IMR-90 (cell line): ENCODE measurements at regions not wholly inside any gene's neighbourhood (a gene's known extent, or its start where the extent isn't known, plus 50 kb on each side); places are given as distances from the start of the nearest gene placed in this dataset.

Experiments
- ATAC-seq: fragments of 200-7000 bp; cut with Tn5 transposase; 2 replicates; pipeline ENCODE4 v1.9.1; 2020; ENCODE audit warnings: low read depth, mild to moderate bottlenecking, moderate library complexity
- BruUV-seq: library from RNA; stranded (reverse); fragments of 400-500 nt; replicated peaks from 2 replicates; lab custom pipeline; 2021; lab: Mats Ljungman, UMichigan
- CTCF ChIA-PET: fragments of 300-600 bp; formaldehyde crosslinking; extraction: SDS; loops from one replicate; lab custom pipeline; 2021; ENCODE audit warnings: antibody characterized with exemption; lab: Yijun Ruan, JAX
- POLR2A ChIA-PET: fragments of 300-600 bp; sonication (Branson Sonifier 250); formaldehyde crosslinking; loops from one replicate; lab custom pipeline; 2022; ENCODE audit warnings: antibody characterized with exemption; ENCODE audit not compliant: unreplicated experiment; lab: Charles Lee
- DNase-seq: peaks from one replicate; pipeline ENCODE4 v3.0.0; 2013
- H2AFZ ChIP-seq: replicated peaks from 2 replicates; pipeline ENCODE3; 2013; ENCODE audit warnings: low read length, mild to moderate bottlenecking; ENCODE audit not compliant: poor library complexity
- H2AK5ac ChIP-seq: 2 replicates; pipeline ENCODE4 v1.6.1; 2013; ENCODE audit warnings: low read depth, low read length, inconsistent platforms
- H2AK9ac ChIP-seq: replicated peaks from 2 replicates; pipeline ENCODE3; 2013; ENCODE audit warnings: mild to moderate bottlenecking, low read depth, low read length, moderate library complexity; ENCODE audit not compliant: poor library complexity
- H2BK120ac ChIP-seq: 2 replicates; pipeline ENCODE4 v1.6.1; 2013; ENCODE audit warnings: low read depth, low read length, inconsistent platforms
- H2BK15ac ChIP-seq: 3 replicates; pipeline ENCODE4 v1.6.1; 2013; ENCODE audit warnings: low read depth, low read length, inconsistent platforms
- H2BK20ac ChIP-seq: 2 replicates; pipeline ENCODE4 v1.6.1; 2013; ENCODE audit warnings: low read depth, mild to moderate bottlenecking, inconsistent platforms, low read length, moderate library complexity
- H2BK5ac ChIP-seq: 2 replicates; pipeline ENCODE4 v1.6.1; 2013; ENCODE audit warnings: mild to moderate bottlenecking, low read depth, low read length, inconsistent platforms; ENCODE audit not compliant: poor library complexity, severe bottlenecking
- H3K14ac ChIP-seq: replicated peaks from 2 replicates; pipeline ENCODE4 v1.6.1; 2013; ENCODE audit warnings: low read depth, low read length, inconsistent platforms
- H3K18ac ChIP-seq: 2 replicates; pipeline ENCODE4 v1.6.1; 2013; ENCODE audit warnings: low read depth, low read length, control low read depth
- H3K23ac ChIP-seq: 2 replicates; pipeline ENCODE4 v1.6.1; 2013; ENCODE audit warnings: low read depth, low read length, inconsistent platforms
- H3K27ac ChIP-seq: 2 replicates; pipeline ENCODE4 v1.5.1; 2013; ENCODE audit warnings: mild to moderate bottlenecking, control low read depth, low read length; ENCODE audit not compliant: insufficient read depth
- H3K27me3 ChIP-seq: 2 replicates; pipeline ENCODE4 v1.6.1; 2013; ENCODE audit warnings: low read length; ENCODE audit not compliant: control insufficient read depth, insufficient read depth
- H3K36me3 ChIP-seq: 2 replicates; pipeline ENCODE4 v1.6.1; 2013; ENCODE audit warnings: low read length, mixed read lengths; ENCODE audit not compliant: control insufficient read depth, insufficient read depth
- H3K4ac ChIP-seq: 2 replicates; pipeline ENCODE4 v1.6.1; 2013; ENCODE audit warnings: low read depth, low read length, inconsistent platforms
- H3K4me1 ChIP-seq: 2 replicates; pipeline ENCODE4 v1.6.1; 2013; ENCODE audit warnings: low read length, mixed read lengths; ENCODE audit not compliant: control insufficient read depth, insufficient read depth
- H3K4me2 ChIP-seq: 2 replicates; pipeline ENCODE4 v1.6.1; 2013; ENCODE audit warnings: low read depth, mild to moderate bottlenecking, control low read depth, low read length, moderate library complexity
- H3K4me3 ChIP-seq: 2 replicates; pipeline ENCODE4 v1.5.1; 2013; ENCODE audit warnings: low read depth, mild to moderate bottlenecking, control low read depth, low read length, moderate library complexity; ENCODE audit not compliant: insufficient read depth
- H3K56ac ChIP-seq: 2 replicates; pipeline ENCODE4 v1.6.1; 2013; ENCODE audit warnings: low read length, inconsistent platforms; ENCODE audit not compliant: insufficient read depth; ENCODE audit errors: extremely low read depth
- H3K79me1 ChIP-seq, 2 experiments: 2 replicates each; pipeline ENCODE4 v1.6.1; 2013; ENCODE audit warnings: low read length in 2 of 2, inconsistent platforms in 1 of 2, low read depth in 1 of 2
- H3K9ac ChIP-seq: 2 replicates; pipeline ENCODE4 v1.6.1; 2013; ENCODE audit warnings: low read depth, low read length, control low read depth
- H3K9me1 ChIP-seq: 2 replicates; pipeline ENCODE4 v1.6.1; 2013; ENCODE audit warnings: low read length, inconsistent platforms; ENCODE audit not compliant: insufficient read depth
- H3K9me3 ChIP-seq: 2 replicates; pipeline ENCODE4 v1.6.1; 2013; ENCODE audit warnings: low read length; ENCODE audit not compliant: control insufficient read depth, insufficient read depth
- H4K20me1 ChIP-seq: 2 replicates; pipeline ENCODE4 v1.6.1; 2013; ENCODE audit warnings: low read length, inconsistent platforms; ENCODE audit not compliant: insufficient read depth
- H4K5ac ChIP-seq: 2 replicates; pipeline ENCODE4 v1.6.1; 2013; ENCODE audit warnings: mild to moderate bottlenecking, low read depth, low read length, control low read depth
- H4K8ac ChIP-seq, 2 experiments: 2 replicates each; pipeline ENCODE4 v1.6.1; 2013; ENCODE audit warnings: low read depth in 2 of 2, low read length in 2 of 2, control low read depth in 1 of 2, inconsistent platforms in 1 of 2
- H4K91ac ChIP-seq: 2 replicates; pipeline ENCODE4 v1.6.1; 2013; ENCODE audit warnings: low read depth, low read length, inconsistent platforms; ENCODE audit not compliant: insufficient read depth
- BHLHE40 ChIP-seq: fragments of 150-350 bp; IDR thresholded peaks from 2 replicates; pipeline ENCODE4 v1.6.1; 2016; ENCODE audit warnings: mild to moderate bottlenecking, low read depth, low read length
- CEBPB ChIP-seq: IDR thresholded peaks from 2 replicates; pipeline ENCODE4 v1.6.1; 2012; ENCODE audit warnings: low read depth, low read length, improper control_type of control experiment
- CHD1 ChIP-seq: IDR thresholded peaks from 2 replicates; pipeline ENCODE4 v1.6.1; 2012; ENCODE audit warnings: low read depth, low read length, improper control_type of control experiment
- FOS ChIP-seq: fragments of 150-350 bp; IDR thresholded peaks from 2 replicates; pipeline ENCODE4 v1.6.1; 2016; ENCODE audit warnings: low read depth, low read length
- MAFK ChIP-seq: IDR thresholded peaks from 2 replicates; pipeline ENCODE4 v1.6.1; 2012; ENCODE audit warnings: low read depth, low read length, improper control_type of control experiment
- MAZ ChIP-seq: IDR thresholded peaks from 2 replicates; pipeline ENCODE4 v1.6.1; 2012; ENCODE audit warnings: low read depth, mild to moderate bottlenecking, low read length, improper control_type of control experiment, moderate library complexity, borderline replicate concordance
- MXI1 ChIP-seq: IDR thresholded peaks from 2 replicates; pipeline ENCODE4 v1.6.1; 2012; ENCODE audit warnings: low read depth, mild to moderate bottlenecking, low read length, moderate library complexity, borderline replicate concordance
- NFE2L2 ChIP-seq: fragments of 150-350 bp; IDR thresholded peaks from 2 replicates; pipeline ENCODE4 v1.6.1; 2016; ENCODE audit warnings: low read depth, mild to moderate bottlenecking, low read length
- POLR2A ChIP-seq: IDR thresholded peaks from 2 replicates; pipeline ENCODE4 v1.6.1; 2012; ENCODE audit warnings: mild to moderate bottlenecking, low read depth, low read length
- RAD21 ChIP-seq: IDR thresholded peaks from 2 replicates; pipeline ENCODE4 v1.6.1; 2012; ENCODE audit warnings: low read length, improper control_type of control experiment
- RCOR1 ChIP-seq: IDR thresholded peaks from 2 replicates; pipeline ENCODE4 v1.6.1; 2012; ENCODE audit warnings: mild to moderate bottlenecking, low read length, improper control_type of control experiment; ENCODE audit not compliant: insufficient replicate concordance
- RFX5 ChIP-seq: IDR thresholded peaks from 2 replicates; pipeline ENCODE4 v1.8.0; 2012; ENCODE audit warnings: low read depth, mild to moderate bottlenecking, low read length, moderate library complexity
- SMC3 ChIP-seq: fragments of 150-350 bp; IDR thresholded peaks from 2 replicates; pipeline ENCODE4 v1.6.1; 2016; ENCODE audit warnings: low read depth, mild to moderate bottlenecking, antibody characterized with exemption, low read length, moderate library complexity
- WGBS, 2 experiments: methylation state at CpG; one replicate each; pipeline versions ENCODE4 v1.1.5 to v1.1.7; 2013; ENCODE audit warnings: missing lambda C conversion rate in 2 of 2; ENCODE audit not compliant: insufficient read length in 1 of 2; ENCODE audit errors: extremely low coverage in 2 of 2; 5-methylcytosine and 5-hydroxymethylcytosine counted together
- dilution Hi-C: fragments of 300-500 bp; cut with HindIII; formaldehyde crosslinking; loops from one replicate; pipeline ENCODE4 v1.14.3; 2018; ENCODE audit warnings: low sequenced_read_pairs; ENCODE audit not compliant: unreplicated experiment
- in situ Hi-C: fragments of 300-500 bp; cut with MboI; formaldehyde crosslinking; loops from 3 replicates; pipeline ENCODE4 v1.14.3; 2019; ENCODE audit warnings: low sequenced_read_pairs, inconsistent platforms, mixed read lengths
- intact Hi-C: fragments of 100-400 bp; cut with micrococcal nuclease; formaldehyde crosslinking; loops from 2 replicates; pipeline ENCODE4 v1.10.0; 2022
- TF ChIP-seq, protein P1 (sequence below): fragments of 150-350 bp; IDR thresholded peaks from 2 replicates; pipeline ENCODE4 v1.6.1; 2017; ENCODE audit warnings: mild to moderate bottlenecking, antibody characterized with exemption, low read length, low read depth
- TF ChIP-seq, protein P2 (sequence below): conservative IDR thresholded peaks from 2 replicates; pipeline ENCODE4 v1.5.1; 2012; ENCODE audit warnings: mild to moderate bottlenecking, low read depth, low read length, improper control_type of control experiment
- TF ChIP-seq, protein P3 (sequence below): fragments of 150-350 bp; IDR thresholded peaks from 2 replicates; pipeline ENCODE4 v1.6.1; 2016; ENCODE audit warnings: low read depth, mild to moderate bottlenecking, low read length, moderate library complexity, borderline replicate concordance

DNA sequence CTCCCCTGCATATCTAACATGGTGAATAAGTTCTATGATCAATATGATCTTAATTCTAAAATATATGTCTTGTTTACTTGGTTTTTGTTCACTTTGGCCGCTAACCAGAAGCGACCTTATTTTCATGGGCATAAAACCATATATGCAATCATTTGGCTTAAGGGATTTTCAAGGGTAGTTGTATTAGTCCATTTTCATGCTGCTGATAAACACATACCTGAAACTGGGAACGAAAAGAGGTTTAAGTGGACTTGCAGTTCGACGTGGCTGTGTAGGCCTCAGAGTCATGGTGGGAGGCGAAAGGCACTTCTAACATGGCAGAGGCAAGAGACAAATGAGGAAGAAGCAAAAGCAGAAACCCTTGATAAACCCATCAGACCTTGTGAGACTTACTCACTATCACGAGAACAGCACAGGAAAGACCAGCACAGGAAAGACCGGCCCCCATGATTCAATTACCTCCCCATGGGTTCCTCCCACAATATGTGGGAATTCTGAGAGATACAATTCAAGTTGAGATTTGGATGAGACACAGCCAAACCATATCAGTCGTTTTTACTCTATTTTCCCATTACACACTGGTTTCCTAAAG lies 114.3 kb upstream of the CPEB2 start:
- ChIA-PET POLR2A (no interaction called here), CTCF (no interaction called here)
- intact Hi-C loops (no loop called here), dilution Hi-C loops (no loop called here), in situ Hi-C loops (no loop called here)
- H2AFZ ChIP-seq, result no peak overlapping the region
- ATAC-seq (no peak), DNase-seq (no peak)
- no peak overlapping the region for H3K9ac ChIP-seq
- no peak overlapping the region for H2AK5ac ChIP-seq
- TF ChIP-seq RAD21, result no peak
- TF ChIP-seq, protein P1, sequence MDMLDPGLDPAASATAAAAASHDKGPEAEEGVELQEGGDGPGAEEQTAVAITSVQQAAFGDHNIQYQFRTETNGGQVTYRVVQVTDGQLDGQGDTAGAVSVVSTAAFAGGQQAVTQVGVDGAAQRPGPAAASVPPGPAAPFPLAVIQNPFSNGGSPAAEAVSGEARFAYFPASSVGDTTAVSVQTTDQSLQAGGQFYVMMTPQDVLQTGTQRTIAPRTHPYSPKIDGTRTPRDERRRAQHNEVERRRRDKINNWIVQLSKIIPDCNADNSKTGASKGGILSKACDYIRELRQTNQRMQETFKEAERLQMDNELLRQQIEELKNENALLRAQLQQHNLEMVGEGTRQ, result no peak
- TF ChIP-seq FOS, result no peak
- TF ChIP-seq, protein P2, sequence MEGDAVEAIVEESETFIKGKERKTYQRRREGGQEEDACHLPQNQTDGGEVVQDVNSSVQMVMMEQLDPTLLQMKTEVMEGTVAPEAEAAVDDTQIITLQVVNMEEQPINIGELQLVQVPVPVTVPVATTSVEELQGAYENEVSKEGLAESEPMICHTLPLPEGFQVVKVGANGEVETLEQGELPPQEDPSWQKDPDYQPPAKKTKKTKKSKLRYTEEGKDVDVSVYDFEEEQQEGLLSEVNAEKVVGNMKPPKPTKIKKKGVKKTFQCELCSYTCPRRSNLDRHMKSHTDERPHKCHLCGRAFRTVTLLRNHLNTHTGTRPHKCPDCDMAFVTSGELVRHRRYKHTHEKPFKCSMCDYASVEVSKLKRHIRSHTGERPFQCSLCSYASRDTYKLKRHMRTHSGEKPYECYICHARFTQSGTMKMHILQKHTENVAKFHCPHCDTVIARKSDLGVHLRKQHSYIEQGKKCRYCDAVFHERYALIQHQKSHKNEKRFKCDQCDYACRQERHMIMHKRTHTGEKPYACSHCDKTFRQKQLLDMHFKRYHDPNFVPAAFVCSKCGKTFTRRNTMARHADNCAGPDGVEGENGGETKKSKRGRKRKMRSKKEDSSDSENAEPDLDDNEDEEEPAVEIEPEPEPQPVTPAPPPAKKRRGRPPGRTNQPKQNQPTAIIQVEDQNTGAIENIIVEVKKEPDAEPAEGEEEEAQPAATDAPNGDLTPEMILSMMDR, result no peak
- TF ChIP-seq CHD1, result no peak
- TF ChIP-seq RCOR1, result no peak
- TF ChIP-seq CEBPB, result no peak
- TF ChIP-seq RFX5, result no peak
- no peak for TF ChIP-seq BHLHE40
- no peak for TF ChIP-seq MXI1
- TF ChIP-seq MAFK, result no peak
- TF ChIP-seq MAZ, result no peak
- no peak for TF ChIP-seq SMC3
- TF ChIP-seq NFE2L2, result no peak
- TF ChIP-seq, protein P3, sequence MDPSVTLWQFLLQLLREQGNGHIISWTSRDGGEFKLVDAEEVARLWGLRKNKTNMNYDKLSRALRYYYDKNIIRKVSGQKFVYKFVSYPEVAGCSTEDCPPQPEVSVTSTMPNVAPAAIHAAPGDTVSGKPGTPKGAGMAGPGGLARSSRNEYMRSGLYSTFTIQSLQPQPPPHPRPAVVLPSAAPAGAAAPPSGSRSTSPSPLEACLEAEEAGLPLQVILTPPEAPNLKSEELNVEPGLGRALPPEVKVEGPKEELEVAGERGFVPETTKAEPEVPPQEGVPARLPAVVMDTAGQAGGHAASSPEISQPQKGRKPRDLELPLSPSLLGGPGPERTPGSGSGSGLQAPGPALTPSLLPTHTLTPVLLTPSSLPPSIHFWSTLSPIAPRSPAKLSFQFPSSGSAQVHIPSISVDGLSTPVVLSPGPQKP, result no peak
- TF ChIP-seq POLR2A, result no peak
- H3K79me1 ChIP-seq, result no peaks in the 10 kb centered on the region
- H3K4me3 ChIP-seq, result no peak overlapping the region
- H3K9me1 ChIP-seq, result no peaks in the 10 kb centered on the region
- no peak overlapping the region for H3K14ac ChIP-seq
- no peak overlapping the region for H2BK5ac ChIP-seq
- no peak overlapping the region for H3K4ac ChIP-seq
- no TSS peak for BruUV-seq
- no peaks in the 10 kb centered on the region for H4K20me1 ChIP-seq
- H3K4me1 ChIP-seq, result no peaks in the 10 kb centered on the region
- H2BK20ac ChIP-seq, result no peak overlapping the region
- no peak overlapping the region for H4K5ac ChIP-seq
- no peak overlapping the region for H3K18ac ChIP-seq
- no peak overlapping the region for H4K8ac ChIP-seq
- H4K91ac ChIP-seq, result no peak overlapping the region
- H2AK9ac ChIP-seq, result no peak overlapping the region
- no peaks in the 10 kb centered on the region for H3K36me3 ChIP-seq
- no peak overlapping the region for H2BK120ac ChIP-seq
- no peak overlapping the region for H3K23ac ChIP-seq
- no peak overlapping the region for H3K56ac ChIP-seq
- no peak overlapping the region for H2BK15ac ChIP-seq
- peaks cover 2% of the 10 kb centered on the region; the same call in 1 of the 2 replicates for H3K27me3 ChIP-seq
- no CpG with 5 or more reads among the region's 9 CpGs for WGBS, 2 experiments
- no peak overlapping the region for H3K4me2 ChIP-seq
- no peak overlapping the region for H3K27ac ChIP-seq
- no peaks in the 10 kb centered on the region for H3K9me3 ChIP-seq
